ENCODE measurements at regions not wholly inside any gene's neighbourhood (a gene's known extent, or its start where the extent isn't known, plus 50 kb on each side); places are given as distances from the start of the nearest gene placed in this dataset.
"Not testable (repeated sequence)": the region's sequence is repeated elsewhere in the genome, so short reads cannot be mapped to it uniquely, and the experiment has no call there.

GRCh38 chr1:10914056-10914455, 98.4 kb upstream of the TARDBP start:
- no peak for DNase-seq

- no peak for DNase-seq
These were observed 96.9 kb upstream of the TARDBP start for GRCh38 chr1:10915594-10915993.

DNA sequence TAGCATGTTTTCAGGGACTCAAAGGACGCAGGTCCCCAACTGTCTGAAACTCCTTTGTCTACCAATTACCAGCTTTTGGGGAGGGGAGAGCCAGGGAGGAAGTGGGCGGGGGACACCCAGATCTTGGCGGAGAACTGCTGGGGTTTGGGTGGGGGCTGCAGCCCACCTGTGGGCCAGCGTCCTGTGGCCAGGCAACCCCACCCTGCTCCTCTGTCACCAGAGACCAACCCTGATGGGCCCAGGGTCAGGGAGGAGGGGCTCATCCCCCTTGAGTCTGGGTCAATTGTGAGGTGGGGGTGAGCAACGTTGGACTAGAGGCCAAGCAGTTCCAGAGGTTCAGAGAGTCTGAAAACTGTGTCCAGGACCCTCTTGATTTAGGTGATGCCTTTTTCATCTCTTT, 96.1 kb upstream of the TARDBP start:
- DNase-seq, result no peak

GRCh38 chr1:10916991-10917390, 95.5 kb upstream of the TARDBP start:
- DNase-seq, result no peak

- no peak for DNase-seq
These were observed 94.7 kb upstream of the TARDBP start for GRCh38 chr1:10917513-10918454.

DNA sequence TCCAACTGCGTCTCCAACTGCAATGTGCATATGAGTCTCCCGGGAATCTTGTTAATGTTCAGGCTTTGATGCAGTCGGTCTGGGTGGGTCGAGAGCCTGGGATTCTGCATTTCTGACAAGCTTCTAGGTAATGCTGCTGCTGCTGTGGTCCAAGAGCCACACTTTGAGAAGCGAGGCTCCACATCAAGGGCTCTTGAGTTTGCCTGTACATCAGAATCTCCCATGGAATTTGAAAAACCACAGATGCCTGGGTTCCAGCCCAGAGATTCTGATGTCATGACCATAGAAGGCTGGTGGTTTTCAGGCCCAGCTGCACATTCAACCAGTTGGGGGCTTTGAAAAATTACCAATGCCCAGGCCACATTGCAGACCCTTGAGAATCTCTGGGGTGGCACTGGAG, 93.9 kb upstream of the TARDBP start:
- DNase-seq, result no peak

DNA sequence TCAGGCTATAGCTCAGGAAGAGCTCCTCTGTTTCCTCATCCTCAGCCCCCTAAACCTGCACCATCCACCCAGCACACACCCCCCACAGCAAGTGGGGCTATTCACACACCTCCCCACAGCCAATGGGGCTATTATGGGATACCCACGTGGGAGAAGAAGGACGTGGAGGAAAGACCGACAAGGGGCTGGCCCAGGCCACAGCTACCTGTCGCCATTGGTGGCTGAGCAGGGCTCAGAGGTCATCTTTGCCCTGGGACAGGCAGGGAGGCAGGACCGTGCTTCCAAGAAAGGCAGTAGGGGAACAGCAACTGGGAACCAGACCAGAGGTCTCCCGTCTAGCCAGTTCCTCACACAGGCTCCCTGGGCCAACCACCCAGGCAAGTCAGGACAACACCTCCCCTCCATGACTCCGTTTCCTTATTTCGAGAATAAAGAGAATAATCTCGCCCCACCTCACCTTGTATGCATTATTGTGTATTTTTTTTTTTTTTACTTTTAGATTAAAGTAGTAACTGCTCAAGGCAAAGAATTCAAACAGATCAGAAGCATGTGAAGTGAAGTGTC, 92.3 kb upstream of the TARDBP start:
- DNase-seq, result no peak

- not testable (repeated sequence) for DNase-seq
These were observed 90.0 kb upstream of the TARDBP start for GRCh38 chr1:10922315-10923060.

DNA sequence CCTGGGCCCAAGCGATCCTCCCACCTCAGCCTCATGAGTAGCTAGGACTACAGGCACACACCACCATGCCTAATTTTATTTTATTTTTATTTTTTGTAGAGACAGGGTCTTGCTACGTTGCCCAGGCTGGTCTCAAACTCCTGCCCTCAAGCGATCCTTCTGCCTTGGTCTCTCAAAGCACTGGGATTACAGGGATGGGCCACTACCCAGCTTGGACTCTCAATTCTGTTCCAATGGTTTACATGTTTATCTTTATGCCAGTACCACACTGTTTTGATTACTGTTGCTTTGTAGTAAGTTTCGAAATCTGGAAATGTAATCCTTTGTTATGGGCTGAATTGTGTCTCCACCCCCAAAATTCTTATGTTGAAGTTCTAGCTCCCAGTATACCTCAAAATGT, 88.4 kb upstream of the TARDBP start:
- no peak for DNase-seq

DNA sequence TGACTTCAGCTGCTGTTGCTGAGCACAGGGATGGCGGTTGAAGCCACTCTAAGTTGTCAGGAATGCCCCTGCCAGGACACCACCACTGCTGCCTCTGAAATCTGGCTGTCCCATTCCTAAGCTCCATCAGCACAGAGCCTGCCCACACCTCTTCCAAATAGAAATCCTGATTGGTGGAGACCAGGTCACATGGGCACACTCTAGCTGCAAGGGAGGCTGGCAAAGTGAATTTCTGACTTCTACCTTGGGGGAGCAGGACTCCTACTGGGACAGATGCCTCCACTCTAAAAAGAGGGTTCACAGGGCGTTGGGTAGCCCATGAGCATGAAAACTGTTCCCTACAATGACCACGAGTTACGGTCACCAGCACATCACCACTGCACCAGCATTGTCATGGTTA, 83.8 kb upstream of the TARDBP start:
- DNase-seq, result no peak

- no peak for DNase-seq
These were observed 80.4 kb upstream of the TARDBP start for GRCh38 chr1:10932088-10932487.

DNA sequence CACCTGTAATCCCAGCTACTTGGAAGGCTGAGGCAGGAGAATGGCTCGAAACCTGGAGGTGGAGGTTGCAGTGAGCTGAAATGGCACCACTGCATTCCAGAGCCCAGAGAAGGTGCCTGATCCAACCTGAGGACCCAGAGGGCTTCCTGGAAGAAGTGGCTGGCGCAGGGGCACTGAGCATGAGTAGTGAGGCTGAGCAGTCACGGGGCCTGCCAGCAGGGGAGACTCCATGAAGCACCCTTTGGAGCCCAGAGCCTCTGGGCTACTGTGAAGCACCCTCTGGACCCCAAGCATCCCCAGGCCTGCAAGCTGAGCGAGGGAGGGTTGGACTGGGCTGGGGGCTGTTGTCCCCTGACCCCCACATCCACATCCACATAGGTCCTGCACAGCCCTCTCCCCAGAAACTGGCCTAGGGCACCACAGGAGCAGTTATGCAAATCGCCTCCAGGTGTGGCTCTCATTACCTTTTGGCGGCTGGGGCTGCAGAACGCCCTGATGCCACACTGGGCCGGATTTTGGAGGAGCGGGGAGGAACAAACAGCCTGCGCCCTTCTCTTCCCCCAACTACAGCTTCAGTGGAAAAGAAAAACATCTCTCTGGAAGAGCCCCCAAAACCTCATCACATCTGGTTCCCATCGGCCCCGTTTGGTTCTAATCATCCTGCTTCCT, 78.2 kb upstream of the TARDBP start:
- DNase-seq, result no peak

DNA sequence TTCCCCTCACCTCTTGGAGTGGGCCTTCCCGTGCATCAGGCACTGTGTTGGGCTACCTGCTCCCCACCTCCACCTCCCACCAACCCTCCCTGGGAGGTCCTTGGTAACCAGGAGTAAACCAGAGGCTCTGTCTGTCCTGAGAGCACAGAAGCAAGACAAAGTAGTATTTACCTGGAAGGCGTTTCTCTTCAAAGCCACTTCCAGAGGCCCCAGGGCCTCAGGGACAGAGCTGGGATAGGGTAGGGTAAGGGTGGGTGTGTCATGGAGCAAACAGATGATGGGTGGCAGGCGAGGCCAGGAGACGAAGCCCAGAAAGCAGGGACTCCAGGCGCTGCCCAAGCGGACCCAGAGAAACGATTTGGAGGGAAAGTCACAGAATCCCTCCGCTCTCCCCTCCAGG, 77.2 kb upstream of the TARDBP start:
- no peak for DNase-seq

DNA sequence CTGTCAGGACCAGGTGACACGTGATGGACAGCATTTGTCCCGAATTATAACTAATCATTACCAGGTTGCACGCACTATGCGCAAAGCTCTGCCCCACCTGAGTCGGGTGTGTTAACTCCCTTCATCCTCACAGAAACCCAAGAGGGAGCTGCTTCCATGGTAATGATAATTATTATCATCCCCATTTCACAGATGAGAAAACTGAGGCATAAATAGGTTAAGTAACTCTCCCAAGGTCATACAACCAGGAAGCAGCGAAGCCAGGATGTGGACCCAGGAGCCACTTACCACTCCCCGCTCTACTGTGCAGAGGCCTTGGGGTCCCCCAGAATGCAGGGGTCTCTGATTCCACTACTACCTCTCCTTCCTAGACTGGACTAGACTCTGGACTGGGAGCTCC, 76.7 kb upstream of the TARDBP start:
- DNase-seq, result no peak

- no peak for DNase-seq
These were observed 75.2 kb upstream of the TARDBP start for GRCh38 chr1:10936998-10937901.

DNA sequence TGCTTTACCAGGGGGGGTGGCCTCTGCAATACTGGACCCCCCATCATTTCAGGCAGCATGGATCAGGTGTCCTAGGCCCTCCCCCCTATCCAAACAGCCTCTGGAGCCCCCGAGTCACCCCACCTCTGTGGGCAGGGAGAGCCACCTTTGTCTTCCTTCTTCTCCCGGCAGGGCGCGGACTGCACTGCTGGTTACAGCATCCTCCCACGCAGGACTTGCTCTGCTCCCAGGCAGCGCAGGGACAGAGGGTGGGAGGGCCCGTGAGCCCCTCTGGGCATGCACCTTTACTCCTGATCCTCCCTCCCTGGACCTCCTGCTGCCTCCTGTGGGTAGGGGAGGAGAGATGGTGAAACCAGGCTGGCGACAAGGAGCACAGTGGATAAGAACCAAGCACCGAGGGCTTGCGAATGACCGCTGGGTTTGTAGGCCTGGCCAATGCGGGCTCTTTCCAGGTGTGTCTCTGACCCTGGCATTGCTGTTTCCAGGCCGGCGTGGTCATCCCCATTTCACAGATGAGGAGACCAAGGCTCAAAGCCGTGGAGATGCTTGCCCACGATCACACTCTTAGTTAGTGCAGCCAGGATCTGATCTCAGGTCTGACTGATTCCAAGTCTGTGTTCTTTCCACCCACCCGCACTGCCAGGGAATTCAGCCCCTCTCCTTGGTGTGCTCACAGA, 73.6 kb upstream of the TARDBP start:
- no peak for DNase-seq

DNA sequence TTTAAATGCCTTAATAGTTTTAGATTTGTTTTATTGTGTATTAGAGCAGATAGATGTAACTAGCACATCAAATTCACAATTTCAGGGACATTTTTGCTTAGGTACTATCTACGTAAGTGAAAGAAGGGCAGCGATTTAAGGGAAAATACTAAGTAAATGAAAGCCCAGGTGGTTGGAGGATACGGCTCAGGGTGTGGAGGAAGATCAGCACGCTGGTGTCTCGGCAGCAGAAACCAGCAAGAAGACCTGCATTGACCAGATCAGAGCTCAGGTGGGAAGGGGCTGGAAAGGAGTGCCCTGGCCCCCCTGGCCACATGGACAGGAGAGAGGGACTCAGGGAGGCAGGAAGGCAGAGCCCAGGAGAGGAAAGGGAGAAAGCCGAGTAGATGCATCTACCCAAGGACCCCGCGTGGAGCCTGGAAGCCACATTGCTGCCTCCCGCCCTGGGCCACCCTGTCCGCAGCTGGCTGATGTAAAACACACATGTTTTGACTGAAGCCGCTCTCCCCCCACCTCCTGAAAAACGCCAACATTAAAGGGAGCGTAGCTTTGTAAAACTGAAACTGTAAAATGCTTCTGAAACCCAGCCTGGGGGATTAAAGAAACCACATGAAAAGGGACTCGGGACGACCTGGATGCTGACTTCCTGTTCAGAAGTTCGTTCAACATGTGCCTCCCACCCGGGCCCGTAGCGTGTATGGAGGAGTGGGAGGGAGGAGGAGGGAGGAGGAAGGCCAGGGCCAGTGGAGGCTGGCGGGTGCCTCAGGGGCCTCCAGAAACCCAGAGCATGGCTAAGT, 72.6 kb upstream of the TARDBP start:
- no peak for DNase-seq

DNA sequence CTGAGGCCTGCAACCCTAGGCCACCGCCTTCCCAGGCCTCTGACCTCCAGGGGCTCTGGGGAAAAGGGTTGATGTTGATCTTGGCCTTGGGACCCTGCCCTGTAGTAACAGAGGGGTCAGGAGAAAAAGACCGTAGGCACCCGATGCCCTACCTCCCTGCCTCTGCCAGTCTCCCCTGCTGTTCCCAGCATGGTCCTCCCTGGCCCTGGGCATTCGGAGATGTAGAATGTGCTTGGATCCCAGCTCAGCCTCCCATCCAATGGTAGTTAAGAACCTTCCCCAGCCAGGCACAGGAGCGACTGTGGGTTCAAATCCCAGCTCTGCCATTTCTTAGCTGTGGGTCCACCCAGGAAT, 72.0 kb upstream of the TARDBP start:
- no peak for DNase-seq

DNA sequence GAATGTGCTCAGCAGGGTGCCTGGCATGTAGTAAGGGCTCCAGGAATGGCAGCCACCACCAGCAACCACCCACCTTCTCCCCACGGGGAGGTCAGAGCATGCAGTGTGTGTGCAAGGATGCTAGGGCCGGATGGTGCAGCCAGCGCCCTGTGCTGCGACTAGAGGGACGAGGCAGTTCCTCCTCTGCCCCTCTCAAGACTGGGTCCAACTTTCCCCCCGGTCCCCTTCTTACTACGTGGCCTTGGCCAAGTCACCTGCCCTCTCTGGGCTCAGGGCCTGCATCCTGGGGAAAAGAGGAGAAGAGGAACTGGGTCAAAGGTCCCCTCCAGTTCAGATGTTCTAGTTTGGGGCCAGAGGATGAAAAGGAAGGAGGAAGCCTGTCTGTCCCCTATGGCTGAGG, 71.6 kb upstream of the TARDBP start:
- DNase-seq, result no peak

DNA sequence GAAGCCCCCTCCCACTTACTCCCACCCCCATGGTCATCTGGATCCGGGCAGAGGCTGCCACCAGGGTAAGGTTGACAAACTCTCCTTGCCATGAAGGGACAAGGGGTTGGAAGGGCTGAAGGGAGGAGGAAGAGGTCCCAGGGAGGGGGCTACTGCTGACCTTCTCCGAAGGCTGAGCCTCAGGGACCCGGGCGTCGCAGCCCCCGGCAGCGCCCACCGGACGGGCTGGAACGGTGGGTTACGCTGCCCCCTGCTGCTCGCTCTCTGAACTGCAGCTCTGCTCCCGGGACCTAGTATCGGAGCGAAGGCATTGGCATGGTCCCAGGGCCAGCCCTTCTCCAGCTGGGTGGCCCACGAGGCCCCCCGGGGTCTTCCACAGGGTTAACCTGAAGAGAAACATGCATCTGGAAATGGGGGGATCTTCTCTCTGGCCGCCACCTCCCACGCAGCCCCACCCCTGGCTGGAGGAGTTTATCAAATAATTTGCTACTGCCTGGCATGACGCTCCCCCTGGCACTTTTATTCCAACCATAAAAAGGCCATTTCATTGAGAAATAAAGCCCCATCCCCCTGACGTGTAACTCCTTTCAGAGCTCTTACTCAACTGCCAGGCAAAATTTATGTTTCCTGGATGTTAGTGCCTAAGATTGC, 70.4 kb upstream of the TARDBP start:
- DNase-seq, result peak; percentile 42

Data from NCI-H226 (cell line).